Omental fat pad (tissue), 3 donors: ENCODE measurements at regions not wholly inside any gene's neighbourhood (a gene's known extent, or its start where the extent isn't known, plus 50 kb on each side); places are given as distances from the start of the nearest gene placed in this dataset.

ENCODE experiments used
- ATAC-seq: fragments of 150-250 bp; one replicate; pipeline ENCODE4 v1.9.1; 2016; ENCODE audit warnings: mild to moderate bottlenecking, moderate library complexity; ENCODE audit not compliant: low FRiP score
- DNase-seq: peaks from one replicate; pipeline ENCODE4 v3.0.0-alpha.2; 2019; ENCODE audit warnings: low spot score
- TF ChIP-seq, protein P1 (sequence below), 3 donors: fragments of 450-650 bp; IDR thresholded peaks; one replicate each; pipeline ENCODE4 v1.5.1; 2016 to 2017; ENCODE audit warnings: antibody characterized with exemption in 3 of 3, mild to moderate bottlenecking in 3 of 3, moderate library complexity in 2 of 3

DNA sequence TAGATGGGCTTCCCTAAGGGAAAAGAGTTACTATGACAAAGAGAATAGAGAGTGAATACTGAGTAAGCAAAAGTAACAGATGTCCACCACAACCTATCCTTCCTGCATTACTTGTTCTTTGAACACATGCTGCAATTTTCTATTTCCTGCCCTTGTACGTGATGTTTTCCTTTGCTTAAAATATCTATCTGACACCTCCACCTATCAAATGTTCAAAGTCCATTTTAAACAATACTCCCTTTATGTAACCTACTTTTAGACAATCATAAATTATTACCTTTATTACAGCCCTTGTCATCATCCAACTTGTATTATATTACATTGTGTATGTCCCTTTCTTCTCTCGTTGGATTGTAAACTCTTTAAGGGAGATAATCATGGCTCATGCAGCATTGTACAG is 147.2 kb upstream of the DYRK2 start:
- ATAC-seq (no peak), DNase-seq (no peak)
- TF ChIP-seq, protein P1, sequence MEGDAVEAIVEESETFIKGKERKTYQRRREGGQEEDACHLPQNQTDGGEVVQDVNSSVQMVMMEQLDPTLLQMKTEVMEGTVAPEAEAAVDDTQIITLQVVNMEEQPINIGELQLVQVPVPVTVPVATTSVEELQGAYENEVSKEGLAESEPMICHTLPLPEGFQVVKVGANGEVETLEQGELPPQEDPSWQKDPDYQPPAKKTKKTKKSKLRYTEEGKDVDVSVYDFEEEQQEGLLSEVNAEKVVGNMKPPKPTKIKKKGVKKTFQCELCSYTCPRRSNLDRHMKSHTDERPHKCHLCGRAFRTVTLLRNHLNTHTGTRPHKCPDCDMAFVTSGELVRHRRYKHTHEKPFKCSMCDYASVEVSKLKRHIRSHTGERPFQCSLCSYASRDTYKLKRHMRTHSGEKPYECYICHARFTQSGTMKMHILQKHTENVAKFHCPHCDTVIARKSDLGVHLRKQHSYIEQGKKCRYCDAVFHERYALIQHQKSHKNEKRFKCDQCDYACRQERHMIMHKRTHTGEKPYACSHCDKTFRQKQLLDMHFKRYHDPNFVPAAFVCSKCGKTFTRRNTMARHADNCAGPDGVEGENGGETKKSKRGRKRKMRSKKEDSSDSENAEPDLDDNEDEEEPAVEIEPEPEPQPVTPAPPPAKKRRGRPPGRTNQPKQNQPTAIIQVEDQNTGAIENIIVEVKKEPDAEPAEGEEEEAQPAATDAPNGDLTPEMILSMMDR (IDR thresholded peaks at IDR 0.05): no peak

DNA sequence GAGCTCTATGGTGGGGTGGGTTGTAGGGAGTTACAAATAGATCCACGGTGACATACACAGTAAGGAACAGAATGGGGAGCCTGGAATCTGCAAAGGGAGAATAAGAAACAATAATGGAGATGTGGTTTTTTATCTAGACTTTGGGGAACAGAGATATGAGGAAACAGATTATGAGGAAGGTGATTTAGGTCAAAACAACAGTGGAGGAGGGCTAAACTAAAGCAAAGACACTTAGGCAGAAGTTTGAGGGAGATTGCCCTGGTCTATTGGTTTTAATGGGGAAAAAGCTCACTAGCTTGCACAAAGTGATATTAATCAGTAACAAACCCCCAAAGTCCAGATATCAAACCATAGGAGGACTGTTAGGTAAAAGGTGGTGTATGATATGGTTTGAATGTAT is 144.5 kb upstream of the DYRK2 start:
- TF ChIP-seq, protein P1 (IDR thresholded peaks at IDR 0.05): no peak
- ATAC-seq (no peak), DNase-seq (no peak)

DNA sequence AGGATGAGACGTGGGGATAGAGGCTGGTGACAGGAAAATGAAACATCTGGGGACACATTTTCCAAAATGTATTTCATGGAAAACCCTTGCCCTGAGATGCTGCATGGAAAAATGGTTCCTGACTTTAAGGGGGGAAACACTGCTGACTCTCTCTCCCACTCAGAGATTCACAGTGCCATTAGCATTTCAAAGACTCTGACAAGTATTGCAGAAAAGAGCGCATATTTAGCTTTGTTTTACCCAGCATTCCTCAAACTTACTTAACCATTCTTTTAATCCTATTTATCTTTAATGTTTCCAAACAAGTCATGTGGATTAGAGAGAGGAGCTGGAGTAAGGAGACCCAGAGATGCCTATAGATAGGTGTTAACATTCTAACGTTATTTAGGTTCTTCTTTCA is 141.8 kb upstream of the DYRK2 start:
- DNase-seq (no peak), ATAC-seq (no peak)
- TF ChIP-seq, protein P1 (IDR thresholded peaks at IDR 0.05): no peak

DNA sequence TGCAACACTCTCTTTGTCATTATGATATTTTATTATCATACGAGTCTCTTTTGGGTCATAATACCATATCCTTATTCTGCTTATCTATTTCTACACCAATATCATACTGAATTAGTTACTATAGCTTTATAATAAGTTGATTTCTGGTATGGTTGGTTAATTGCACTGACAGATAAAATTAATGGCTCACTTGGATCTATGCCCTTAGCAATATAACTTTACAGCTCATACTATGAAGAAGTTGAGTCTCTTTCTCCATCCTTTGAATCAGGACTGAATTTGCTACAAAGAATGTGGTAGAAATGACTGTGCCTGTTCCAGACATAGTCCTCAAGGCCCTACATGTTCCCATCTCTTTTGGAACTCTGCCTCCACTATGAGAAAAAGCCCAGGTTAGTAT is 139.7 kb upstream of the DYRK2 start:
- TF ChIP-seq, protein P1 (IDR thresholded peaks at IDR 0.05): no peak
- ATAC-seq: no peak

DNA sequence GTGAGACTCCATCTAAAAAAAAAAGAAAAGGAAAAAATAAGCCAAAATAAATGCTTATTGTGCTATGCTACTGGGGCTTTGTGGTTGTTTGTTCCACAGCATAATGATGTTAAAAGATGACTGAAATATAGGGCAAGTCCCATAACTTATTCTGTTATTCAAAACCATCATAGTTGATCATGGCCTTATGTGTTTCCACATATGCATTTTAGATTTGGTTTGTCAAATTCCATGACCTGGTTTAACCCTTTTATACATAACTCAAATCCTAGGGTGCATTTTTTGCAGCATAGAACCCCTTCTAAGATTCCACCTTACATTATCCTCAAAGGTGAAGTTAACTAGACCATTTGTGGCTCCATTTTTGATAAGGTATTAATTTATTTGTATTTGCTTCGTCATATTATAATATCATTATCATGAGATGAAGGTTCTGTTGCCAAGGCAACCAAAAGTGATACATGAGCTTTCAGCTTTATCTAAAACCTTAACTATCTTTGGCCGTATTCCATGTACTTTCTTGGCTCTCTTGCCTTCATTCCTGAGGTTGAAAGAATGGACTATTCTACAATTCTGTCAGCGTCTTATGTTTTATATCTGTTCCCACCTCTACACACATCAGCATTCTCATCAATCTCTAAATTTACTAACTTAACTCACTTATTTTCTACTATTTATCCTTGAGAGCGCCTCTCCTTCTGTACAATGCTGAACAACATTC is 138.7 kb upstream of the DYRK2 start:
- ATAC-seq (no peak), DNase-seq (no peak)
- TF ChIP-seq, protein P1 (IDR thresholded peaks at IDR 0.05): no peak

More for the DNA sequence above, 139.7 kb upstream of the DYRK2 start:
- DNase-seq: no peak

DNA sequence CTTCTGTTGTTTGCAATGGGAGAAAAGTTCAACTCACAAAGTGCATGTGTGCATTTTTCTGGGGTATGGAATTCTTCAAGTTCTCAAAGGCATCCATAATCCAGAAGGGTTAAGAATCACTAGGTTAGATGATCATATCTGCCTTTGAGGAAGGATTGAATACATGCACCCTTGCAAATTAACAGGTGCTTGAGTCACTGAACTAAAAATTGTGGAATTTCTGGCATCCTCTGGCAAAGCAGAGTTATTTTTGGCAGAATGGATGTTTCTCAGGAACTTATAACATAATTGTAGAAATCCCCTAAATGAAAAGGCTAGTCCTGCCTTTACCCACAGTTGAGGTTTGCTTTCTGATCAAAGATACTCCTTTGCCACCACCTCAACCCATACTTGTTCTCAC is 136.5 kb upstream of the DYRK2 start:
- ATAC-seq (no peak), DNase-seq (no peak)
- TF ChIP-seq, protein P1 (IDR thresholded peaks at IDR 0.05): no peak

DNA sequence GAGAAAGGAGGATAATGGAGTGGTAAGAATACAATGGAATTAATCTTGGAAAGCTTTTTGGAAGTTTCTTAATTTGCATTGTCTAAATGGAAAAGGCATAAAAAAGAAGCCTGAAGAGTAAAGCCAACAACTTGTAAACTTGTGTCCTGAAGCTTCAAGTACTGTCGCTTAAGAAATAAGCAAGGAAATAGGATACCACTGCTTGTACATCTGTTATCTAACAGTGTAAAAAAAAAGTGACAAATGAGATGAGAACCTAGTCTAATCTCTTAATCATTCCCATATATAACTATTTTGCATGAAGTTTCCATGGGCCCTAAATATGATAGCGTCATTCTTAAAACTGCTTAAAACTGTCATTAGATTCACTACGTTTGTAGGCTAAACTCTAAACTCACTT is 134.0 kb upstream of the DYRK2 start:
- DNase-seq: no peak
- TF ChIP-seq, protein P1 (IDR thresholded peaks at IDR 0.05): no peak
- ATAC-seq: no peak
